SJSA1 (cell line): ENCODE measurements at regions not wholly inside any gene's neighbourhood (a gene's known extent, or its start where the extent isn't known, plus 50 kb on each side); places are given as distances from the start of the nearest gene placed in this dataset.

Experiments
- DNase-seq, 2 experiments: peaks; one replicate each; pipeline ENCODE4 v3.0.0-alpha.2; 2015 to 2020; ENCODE audit warnings: low spot score in 2 of 2, low read depth in 1 of 2
- H3K27ac ChIP-seq: fragments of 250-450 bp; sonication (Bioruptor Pico); 2 replicates; pipeline ENCODE4 v1.5.1; 2020; ENCODE audit warnings: mild to moderate bottlenecking, moderate library complexity
- H3K27me3 ChIP-seq: fragments of 250-450 bp; sonication (Bioruptor Pico); replicated peaks from 2 replicates; pipeline ENCODE4 v1.5.1; 2020; ENCODE audit warnings: mild to moderate bottlenecking, moderate library complexity
- H3K36me3 ChIP-seq: fragments of 250-450 bp; sonication (Bioruptor Pico); 2 replicates; pipeline ENCODE4 v1.5.1; 2020; ENCODE audit warnings: mild to moderate bottlenecking
- H3K4me1 ChIP-seq: fragments of 250-450 bp; sonication (Bioruptor Pico); replicated peaks from 2 replicates; pipeline ENCODE4 v1.6.1; 2021; ENCODE audit warnings: mild to moderate bottlenecking
- H3K4me3 ChIP-seq: fragments of 250-450 bp; sonication (Bioruptor Pico); 2 replicates; pipeline ENCODE4 v1.5.1; 2020; ENCODE audit warnings: mild to moderate bottlenecking
- H3K9me3 ChIP-seq: fragments of 250-450 bp; sonication (Bioruptor Pico); replicated peaks from 2 replicates; pipeline ENCODE4 v1.5.1; 2020; ENCODE audit warnings: mild to moderate bottlenecking

- H3K4me3 ChIP-seq, result no peak overlapping the region
- H3K27ac ChIP-seq, result no peak overlapping the region
- H3K4me1 ChIP-seq, result no peaks in the 10 kb centered on the region
- H3K9me3 ChIP-seq, result no peaks in the 10 kb centered on the region
- DNase-seq, result no peak
- peaks cover 14% of the 10 kb centered on the region for H3K27me3 ChIP-seq
- no peaks in the 10 kb centered on the region for H3K36me3 ChIP-seq
Observed at GRCh38 chr12:113571713-113572112, 100.0 kb upstream of the LHX5 start.

GRCh38 chr12:113569806-113570205, 98.1 kb upstream of the LHX5 start:
- Histone ChIP-seq H3K27ac (no peak overlapping the region), H3K4me1 (no peaks in the 10 kb centered on the region), H3K36me3 (no peaks in the 10 kb centered on the region), H3K27me3 (peaks cover 16% of the 10 kb centered on the region), H3K4me3 (no peak overlapping the region), H3K9me3 (no peaks in the 10 kb centered on the region)
- DNase-seq, result no peak

- Histone ChIP-seq H3K4me1 (no peaks in the 10 kb centered on the region), H3K27me3 (peaks cover 27% of the 10 kb centered on the region), H3K36me3 (no peaks in the 10 kb centered on the region), H3K27ac (no peak overlapping the region), H3K4me3 (no peak overlapping the region), H3K9me3 (no peaks in the 10 kb centered on the region)
- DNase-seq, result no peak
Observed at GRCh38 chr12:113568021-113568420, 96.3 kb upstream of the LHX5 start.

GRCh38 chr12:113565368-113565767, 93.7 kb upstream of the LHX5 start:
- Histone ChIP-seq H3K27me3 (peaks cover 21% of the 10 kb centered on the region; the same call in 1 of the 2 replicates), H3K36me3 (no peaks in the 10 kb centered on the region), H3K4me1 (no peaks in the 10 kb centered on the region), H3K9me3 (no peaks in the 10 kb centered on the region), H3K27ac (no peak overlapping the region), H3K4me3 (no peak overlapping the region)
- no peak for DNase-seq

- no peaks in the 10 kb centered on the region for H3K36me3 ChIP-seq
- H3K27me3 ChIP-seq, result peaks cover 13% of the 10 kb centered on the region; the same call in 1 of the 2 replicates
- no peaks in the 10 kb centered on the region for H3K4me1 ChIP-seq
- no peaks in the 10 kb centered on the region for H3K9me3 ChIP-seq
- H3K27ac ChIP-seq, result no peak overlapping the region
- no peak overlapping the region for H3K4me3 ChIP-seq
- DNase-seq, result no peak
Observed at GRCh38 chr12:113561068-113561780, 89.6 kb upstream of the LHX5 start.

- H3K9me3 ChIP-seq, result no peaks in the 10 kb centered on the region
- H3K27me3 ChIP-seq, result peaks cover 10% of the 10 kb centered on the region; the same call in 1 of the 2 replicates
- no peaks in the 10 kb centered on the region for H3K4me1 ChIP-seq
- no peaks in the 10 kb centered on the region for H3K36me3 ChIP-seq
- no peak for DNase-seq
- no peak overlapping the region for H3K27ac ChIP-seq
- no peak overlapping the region for H3K4me3 ChIP-seq
Observed at GRCh38 chr12:113559466-113559865, 87.8 kb upstream of the LHX5 start.

- H3K27me3 ChIP-seq, result no peaks in the 10 kb centered on the region; the same call in 1 of the 2 replicates
- H3K27ac ChIP-seq, result no peak overlapping the region
- no peak for DNase-seq
Observed at GRCh38 chr12:113555226-113555625, 83.6 kb upstream of the LHX5 start.

GRCh38 chr12:113552760-113553159, 81.1 kb upstream of the LHX5 start:
- DNase-seq, result no peak
- no peaks in the 10 kb centered on the region; the same call in 1 of the 2 replicates for H3K27me3 ChIP-seq
- H3K9me3 ChIP-seq, result no peaks in the 10 kb centered on the region
- no peak overlapping the region for H3K4me3 ChIP-seq
- no peaks in the 10 kb centered on the region for H3K4me1 ChIP-seq
- H3K27ac ChIP-seq, result no peak overlapping the region
- H3K36me3 ChIP-seq, result no peaks in the 10 kb centered on the region

More at GRCh38 chr12:113555226-113555625, 83.6 kb upstream of the LHX5 start:
- no peaks in the 10 kb centered on the region for H3K4me1 ChIP-seq
- no peaks in the 10 kb centered on the region for H3K36me3 ChIP-seq
- no peaks in the 10 kb centered on the region for H3K9me3 ChIP-seq
- H3K4me3 ChIP-seq, result no peak overlapping the region

- H3K4me1 ChIP-seq, result no peaks in the 10 kb centered on the region
- no peaks in the 10 kb centered on the region; the same call in 1 of the 2 replicates for H3K27me3 ChIP-seq
- no peak overlapping the region for H3K4me3 ChIP-seq
- H3K36me3 ChIP-seq, result no peaks in the 10 kb centered on the region
- H3K9me3 ChIP-seq, result no peaks in the 10 kb centered on the region
- no peak for DNase-seq
- H3K27ac ChIP-seq, result no peak overlapping the region
Observed at GRCh38 chr12:113551563-113551962, 79.9 kb upstream of the LHX5 start.

GRCh38 chr12:113548467-113548866, 76.8 kb upstream of the LHX5 start:
- no peaks in the 10 kb centered on the region for H3K9me3 ChIP-seq
- no peak overlapping the region for H3K27ac ChIP-seq
- DNase-seq, result no peak
- no peaks in the 10 kb centered on the region for H3K36me3 ChIP-seq
- H3K27me3 ChIP-seq, result no peaks in the 10 kb centered on the region
- H3K4me1 ChIP-seq, result no peaks in the 10 kb centered on the region
- H3K4me3 ChIP-seq, result no peak overlapping the region

- DNase-seq, result no peak
- no peak overlapping the region for H3K27ac ChIP-seq
- H3K4me1 ChIP-seq, result no peaks in the 10 kb centered on the region
- H3K4me3 ChIP-seq, result no peak overlapping the region
- no peaks in the 10 kb centered on the region for H3K9me3 ChIP-seq
- H3K36me3 ChIP-seq, result no peaks in the 10 kb centered on the region
- H3K27me3 ChIP-seq, result 0 out of 2 replicates have a peak, but pooled peaks cover 3% of the 10 kb centered on the region
Observed at GRCh38 chr12:113546916-113547863, 75.5 kb upstream of the LHX5 start.

GRCh38 chr12:113537751-113538087, 66.0 kb upstream of the LHX5 start:
- no peak overlapping the region for H3K4me3 ChIP-seq
- DNase-seq, result no peak
- H3K27ac ChIP-seq, result no peak overlapping the region
- H3K27me3 ChIP-seq, result peaks cover 17% of the 10 kb centered on the region
- no peaks in the 10 kb centered on the region for H3K9me3 ChIP-seq
- no peaks in the 10 kb centered on the region for H3K36me3 ChIP-seq
- no peaks in the 10 kb centered on the region for H3K4me1 ChIP-seq

- H3K27ac ChIP-seq, result no peak overlapping the region
- no peaks in the 10 kb centered on the region for H3K9me3 ChIP-seq
- H3K4me1 ChIP-seq, result no peaks in the 10 kb centered on the region
- no peak overlapping the region for H3K4me3 ChIP-seq
- no peaks in the 10 kb centered on the region for H3K36me3 ChIP-seq
- peaks cover 14% of the 10 kb centered on the region for H3K27me3 ChIP-seq
- DNase-seq, result no peak
Observed at GRCh38 chr12:113537046-113537750, 65.5 kb upstream of the LHX5 start.
